ENCODE measurements at regions not wholly inside any gene's neighbourhood (a gene's known extent, or its start where the extent isn't known, plus 50 kb on each side); places are given as distances from the start of the nearest gene placed in this dataset.

DNA sequence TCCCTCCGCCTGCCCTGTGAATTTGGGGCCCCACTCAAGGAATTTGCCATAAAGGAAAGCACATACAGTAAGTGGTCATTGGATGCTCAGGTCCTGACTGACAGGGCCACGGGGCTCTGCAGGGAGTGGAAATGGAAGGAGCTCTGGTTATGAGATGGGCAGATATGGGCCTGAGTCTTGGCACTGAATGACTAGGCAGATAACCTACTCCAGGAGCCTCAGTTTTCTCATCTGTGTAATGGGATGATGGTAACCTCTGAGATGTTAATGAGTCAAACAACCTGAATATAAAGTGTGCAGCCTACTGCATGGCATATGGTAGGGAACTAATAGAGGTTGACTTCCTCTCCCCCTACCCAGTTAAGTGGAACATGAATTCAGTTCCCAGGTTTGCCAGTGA, 56.4 kb upstream of the NAA20 start:
- ChIA-PET POLR2A (no interaction called here), CTCF (interaction anchor here (1.3 to 3.0 kb wide), 2 partner anchors 14 to 33 kb away, joined by 3 to 10 read pairs; no protein-coding TSS in a partner anchor)
- H3K4me3 ChIP-seq (ENCODE audit: low read depth, low read length) = no peak overlapping the region
- TF ChIP-seq, protein P1, sequence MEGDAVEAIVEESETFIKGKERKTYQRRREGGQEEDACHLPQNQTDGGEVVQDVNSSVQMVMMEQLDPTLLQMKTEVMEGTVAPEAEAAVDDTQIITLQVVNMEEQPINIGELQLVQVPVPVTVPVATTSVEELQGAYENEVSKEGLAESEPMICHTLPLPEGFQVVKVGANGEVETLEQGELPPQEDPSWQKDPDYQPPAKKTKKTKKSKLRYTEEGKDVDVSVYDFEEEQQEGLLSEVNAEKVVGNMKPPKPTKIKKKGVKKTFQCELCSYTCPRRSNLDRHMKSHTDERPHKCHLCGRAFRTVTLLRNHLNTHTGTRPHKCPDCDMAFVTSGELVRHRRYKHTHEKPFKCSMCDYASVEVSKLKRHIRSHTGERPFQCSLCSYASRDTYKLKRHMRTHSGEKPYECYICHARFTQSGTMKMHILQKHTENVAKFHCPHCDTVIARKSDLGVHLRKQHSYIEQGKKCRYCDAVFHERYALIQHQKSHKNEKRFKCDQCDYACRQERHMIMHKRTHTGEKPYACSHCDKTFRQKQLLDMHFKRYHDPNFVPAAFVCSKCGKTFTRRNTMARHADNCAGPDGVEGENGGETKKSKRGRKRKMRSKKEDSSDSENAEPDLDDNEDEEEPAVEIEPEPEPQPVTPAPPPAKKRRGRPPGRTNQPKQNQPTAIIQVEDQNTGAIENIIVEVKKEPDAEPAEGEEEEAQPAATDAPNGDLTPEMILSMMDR (IDR thresholded peaks at IDR 0.05; ENCODE audit: insufficient read depth, low read length, missing control alignments) = no peak
- DNase-seq (ENCODE audit: low read depth, low spot score) = no peak

DNA sequence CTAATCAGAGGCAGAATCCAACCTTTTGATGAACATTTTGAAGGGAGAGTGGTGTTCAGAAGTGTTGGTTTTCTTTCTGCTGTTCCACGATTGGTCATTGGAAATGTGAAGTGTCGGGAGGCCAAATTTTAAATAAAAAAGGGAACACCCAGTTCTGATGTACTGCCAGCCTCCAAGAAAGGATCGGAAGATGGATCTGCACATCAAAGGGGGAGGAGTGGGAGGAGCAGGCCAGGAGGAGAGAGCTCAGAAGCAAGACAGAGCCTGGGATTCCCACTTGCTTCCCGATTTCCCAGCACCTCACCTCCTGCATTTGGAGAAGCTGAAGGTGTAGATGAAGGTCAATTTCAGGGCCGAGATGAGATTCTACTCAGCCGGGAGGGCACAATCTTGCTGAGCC, 55.9 kb upstream of the NAA20 start:
- CTCF ChIA-PET = interaction anchor here (1.3 to 3.0 kb wide), 2 partner anchors 13 to 32 kb away, joined by 3 to 10 read pairs; no protein-coding TSS in a partner anchor
- POLR2A ChIA-PET = no interaction called here
- TF ChIP-seq, protein P1 (IDR thresholded peaks at IDR 0.05; ENCODE audit: insufficient read depth, low read length, missing control alignments) = no peak
- no peak for DNase-seq (ENCODE audit: low read depth, low spot score)
- H3K4me3 ChIP-seq (ENCODE audit: low read depth, low read length) = no peak overlapping the region

DNA sequence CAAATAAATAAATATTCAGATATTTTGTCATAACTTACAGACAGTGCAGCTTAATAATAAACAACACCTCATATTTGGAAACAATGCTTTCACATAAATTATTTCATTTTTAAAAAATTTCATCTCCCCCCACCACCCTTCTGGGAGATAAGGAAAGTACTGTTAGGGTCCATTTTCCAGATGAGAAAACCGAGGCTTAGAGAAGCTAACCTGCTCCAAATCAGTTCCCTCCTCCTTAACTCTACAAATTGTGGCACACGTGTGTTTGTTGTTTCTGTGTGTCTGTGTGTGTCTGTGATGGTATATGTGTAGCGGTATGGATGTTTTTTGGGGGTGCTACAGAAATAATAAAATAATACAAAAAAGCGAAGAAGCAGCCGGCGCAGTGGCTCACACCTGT, 54.2 kb upstream of the NAA20 start:
- ChIA-PET CTCF (interaction anchor here (3.0 kb wide), 1 partner anchor 12 kb away, joined by 10 read pairs; no protein-coding TSS in a partner anchor), POLR2A (no interaction called here)
- H3K4me3 ChIP-seq (ENCODE audit: low read depth, low read length) = no peak overlapping the region
- TF ChIP-seq, protein P1 (IDR thresholded peaks at IDR 0.05; ENCODE audit: insufficient read depth, low read length, missing control alignments) = no peak
- no peak for DNase-seq (ENCODE audit: low read depth, low spot score)

DNA sequence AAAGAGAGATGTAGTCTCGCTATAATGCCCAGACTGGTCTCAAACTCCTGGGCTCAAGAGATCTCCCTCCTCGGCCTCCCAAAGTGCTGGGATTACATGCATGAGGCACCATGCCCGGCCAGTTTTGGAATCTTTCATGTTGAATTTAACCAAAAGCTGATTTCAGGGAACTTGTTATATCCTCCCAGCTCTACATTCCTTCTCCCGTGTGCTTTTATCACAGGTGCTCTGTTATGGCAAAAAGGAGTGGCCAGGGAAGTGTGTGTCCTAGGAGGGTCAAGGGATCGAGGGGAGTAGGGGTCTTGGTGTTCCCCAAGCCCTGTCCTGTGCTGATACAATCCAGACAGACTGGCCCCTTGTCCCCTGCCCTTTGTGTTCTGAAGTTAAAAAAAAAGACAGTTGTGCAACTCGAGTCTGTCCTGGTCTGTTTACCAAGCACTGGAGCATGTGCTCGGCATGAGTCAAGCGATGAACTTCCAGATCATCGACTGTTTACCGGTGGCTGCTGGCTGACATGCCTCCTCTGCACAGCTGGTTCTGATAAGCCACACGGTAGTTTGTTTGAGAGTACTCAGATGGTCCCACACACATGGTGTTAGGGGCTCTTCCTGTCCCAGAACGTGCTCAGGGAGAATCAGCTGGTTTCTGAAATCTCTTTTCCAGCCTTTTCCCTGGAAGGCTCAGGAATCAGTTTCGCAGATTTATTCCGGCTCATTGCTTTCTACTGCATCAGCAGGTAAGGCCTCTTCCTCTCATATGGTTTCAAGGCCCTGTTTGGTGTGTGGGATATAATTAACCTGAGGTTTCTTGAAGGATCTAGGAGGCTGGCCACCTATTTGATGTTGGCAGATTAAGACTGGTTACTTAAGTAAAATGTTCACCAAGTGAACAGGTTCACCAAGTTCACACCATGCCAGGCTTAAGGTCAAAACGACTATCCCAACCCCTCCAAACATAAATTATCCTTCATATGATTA, 52.6 kb upstream of the NAA20 start:
- POLR2A ChIA-PET = interaction anchor here (1.1 kb wide), 1 partner anchor 13 kb away, joined by 5 read pairs; no protein-coding TSS in a partner anchor
- peak; percentile 59 for DNase-seq (ENCODE audit: low read depth, low spot score)
- CTCF ChIA-PET = interaction anchor here (1.1 to 2.2 kb wide), 3 partner anchors 10 to 12 kb away, joined by 3 to 5 read pairs (median 3); no protein-coding TSS in a partner anchor
- no peak overlapping the region for H3K4me3 ChIP-seq (ENCODE audit: low read depth, low read length)
- TF ChIP-seq, protein P1 (IDR thresholded peaks at IDR 0.05; ENCODE audit: insufficient read depth, low read length, missing control alignments) = no peak

DNA sequence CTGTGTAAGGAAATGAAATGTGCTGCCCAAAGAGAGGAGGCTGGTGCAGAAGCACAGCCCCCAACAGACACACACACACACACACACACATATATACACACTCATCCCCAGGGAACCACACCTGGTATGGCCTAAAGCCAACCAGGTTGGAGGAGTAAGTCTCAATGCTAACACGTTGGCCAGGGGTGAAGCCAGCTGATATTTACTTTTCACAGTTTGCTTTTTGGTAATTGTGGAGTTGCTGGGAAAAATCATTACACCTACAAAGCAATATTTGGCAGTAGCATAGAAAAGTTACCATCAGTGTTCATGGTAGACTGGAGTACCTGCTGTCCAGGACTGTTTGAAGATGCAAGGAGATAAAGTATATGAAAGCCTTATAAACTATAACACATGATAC, 50.3 kb upstream of the NAA20 start:
- no peak overlapping the region for H3K4me3 ChIP-seq (ENCODE audit: low read depth, low read length)
- POLR2A ChIA-PET = no interaction called here
- DNase-seq (ENCODE audit: low read depth, low spot score) = no peak
- TF ChIP-seq, protein P1 (IDR thresholded peaks at IDR 0.05; ENCODE audit: insufficient read depth, low read length, missing control alignments) = no peak
- CTCF ChIA-PET = no interaction called here
